Effector memory CD8-positive, alpha-beta T cell (primary cell): ENCODE measurements at regions not wholly inside any gene's neighbourhood (a gene's known extent, or its start where the extent isn't known, plus 50 kb on each side); places are given as distances from the start of the nearest gene placed in this dataset.

Source experiments
- ATAC-seq: fragments of 150-1000 bp; cut with Tn5 transposase; replicated peaks from 2 replicates; pipeline ENCODE4 v1.10.0; 2021; ENCODE audit warnings: mild to moderate bottlenecking, moderate library complexity
- DNase-seq, 3 experiments: peaks; one replicate each; pipeline ENCODE4 v3.0.0; 2021
- H3K27ac Mint-ChIP-seq, 2 donors: one replicate each; pipeline ENCODE4 v1.8.0; 2022; ENCODE audit warnings: mild to moderate bottlenecking in 2 of 2, mixed read lengths in 2 of 2, moderate library complexity in 2 of 2
- H3K27me3 Mint-ChIP-seq, 2 donors: one replicate each; pipeline ENCODE4 v1.8.0; 2022; ENCODE audit warnings: mixed read lengths in 2 of 2
- H3K36me3 Mint-ChIP-seq: one replicate; pipeline ENCODE4 v1.8.0; 2022; ENCODE audit warnings: mild to moderate bottlenecking, moderate library complexity, mixed read lengths; ENCODE audit not compliant: insufficient read depth
- H3K4me1 Mint-ChIP-seq, 2 donors: one replicate each; pipeline ENCODE4 v1.8.0; 2022; ENCODE audit warnings: low read depth in 2 of 2, mixed read lengths in 2 of 2
- H3K4me3 Mint-ChIP-seq, 2 donors: one replicate each; pipeline ENCODE4 v1.8.0; 2022; ENCODE audit warnings: mild to moderate bottlenecking in 2 of 2, mixed read lengths in 2 of 2, moderate library complexity in 2 of 2
- H3K9me3 Mint-ChIP-seq, 2 donors: one replicate each; pipeline ENCODE4 v1.8.0; 2022; ENCODE audit warnings: mixed read lengths in 2 of 2

DNA sequence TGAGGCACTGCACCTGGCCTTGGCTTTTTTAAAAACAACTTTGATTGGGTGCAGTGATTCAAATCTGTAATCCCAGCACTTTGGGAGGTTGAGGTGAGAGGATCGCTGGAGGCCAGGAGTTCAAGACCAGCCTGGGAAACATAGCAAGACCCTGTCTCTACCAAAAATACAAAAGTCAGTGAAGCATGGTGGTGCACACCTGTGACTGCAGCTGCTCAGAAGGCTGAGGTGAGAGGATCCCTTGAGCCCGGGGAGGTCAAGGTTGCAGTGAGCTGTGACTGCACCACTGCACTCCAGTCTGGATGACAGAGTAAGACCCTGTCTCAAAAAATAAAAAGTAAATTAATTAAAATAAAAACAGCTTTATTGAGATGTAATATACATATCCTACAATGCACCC is 84.9 kb downstream of the NPTX2 start:
- Mint-ChIP-seq H3K36me3 (no peaks in the 10 kb centered on the region), H3K9me3 (peaks cover 3 to 5% of the 10 kb centered on the region in 2 donors), H3K4me1 (no peaks in the 10 kb centered on the region), H3K27me3 (peaks cover 20 to 27% of the 10 kb centered on the region in 2 donors), H3K4me3 (no peak overlapping the region), H3K27ac (no peak overlapping the region)
- DNase-seq (no peak), ATAC-seq (no peak)

DNA sequence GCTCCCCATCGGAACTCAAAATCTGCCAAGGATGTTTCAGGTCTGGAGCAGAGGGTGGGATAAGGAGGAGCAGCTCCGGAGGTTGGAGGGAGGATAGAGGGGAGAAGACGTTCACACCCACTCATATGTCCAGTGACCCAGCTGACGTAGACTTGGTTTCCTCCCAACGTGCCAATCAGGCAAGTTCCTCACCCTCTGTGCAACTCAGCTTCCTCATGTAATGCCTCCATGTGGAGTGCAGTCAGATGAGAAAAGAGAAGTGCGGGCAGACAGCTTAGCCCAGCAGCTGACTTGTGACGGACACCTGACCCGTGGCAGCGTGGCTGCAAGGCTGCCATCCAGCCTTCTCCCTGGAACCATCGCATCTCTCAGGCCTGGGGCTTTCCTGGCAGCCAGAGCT is 86.8 kb downstream of the NPTX2 start:
- peaks cover 20 to 29% of the 10 kb centered on the region in 2 donors for H3K27me3 Mint-ChIP-seq
- no peak overlapping the region for H3K27ac Mint-ChIP-seq
- H3K4me1 Mint-ChIP-seq, result no peaks in the 10 kb centered on the region
- H3K4me3 Mint-ChIP-seq, result no peak overlapping the region
- H3K9me3 Mint-ChIP-seq, result no peaks in the 10 kb centered on the region
- no peak for ATAC-seq
- H3K36me3 Mint-ChIP-seq, result no peaks in the 10 kb centered on the region
- no peak for DNase-seq

- Mint-ChIP-seq H3K27ac (no peak overlapping the region), H3K9me3 (no peaks in the 10 kb centered on the region), H3K27me3 (peaks cover 8 to 29% of the 10 kb centered on the region in 2 donors), H3K36me3 (no peaks in the 10 kb centered on the region), H3K4me3 (no peak overlapping the region), H3K4me1 (no peaks in the 10 kb centered on the region)
- DNase-seq, result no peak
- ATAC-seq, result no peak
These were observed 88.5 kb downstream of the NPTX2 start for GRCh38 chr7:98705626-98706025.

GRCh38 chr7:98707076-98707475 is 90.0 kb downstream of the NPTX2 start:
- Mint-ChIP-seq H3K36me3 (no peaks in the 10 kb centered on the region), H3K27me3 (peaks cover 6 to 35% of the 10 kb centered on the region in 2 donors), H3K27ac (no peak overlapping the region), H3K4me1 (no peaks in the 10 kb centered on the region), H3K9me3 (no peaks in the 10 kb centered on the region), H3K4me3 (no peak overlapping the region)
- no peak for ATAC-seq
- no peak for DNase-seq

- no peaks in the 10 kb centered on the region for H3K4me1 Mint-ChIP-seq
These were observed 94.9 kb downstream of the NPTX2 start for GRCh38 chr7:98711945-98712344.

GRCh38 chr7:98713165-98713810 is 96.2 kb downstream of the NPTX2 start:
- H3K36me3 Mint-ChIP-seq, result no peaks in the 10 kb centered on the region
- no peaks in the 10 kb centered on the region for H3K9me3 Mint-ChIP-seq
- H3K4me3 Mint-ChIP-seq, result no peak overlapping the region
- H3K27ac Mint-ChIP-seq, result no peak overlapping the region
- H3K4me1 Mint-ChIP-seq, result no peaks in the 10 kb centered on the region
- H3K27me3 Mint-ChIP-seq, result peaks cover 0 to 6% of the 10 kb centered on the region in 2 donors
- no peak for ATAC-seq
- no peak for DNase-seq

More at GRCh38 chr7:98711945-98712344, 94.9 kb downstream of the NPTX2 start:
- ATAC-seq (no peak), DNase-seq (no peak)
- Mint-ChIP-seq H3K4me3 (no peak overlapping the region), H3K9me3 (no peaks in the 10 kb centered on the region), H3K27ac (no peak overlapping the region), H3K27me3 (peaks cover 0 to 8% of the 10 kb centered on the region in 2 donors), H3K36me3 (no peaks in the 10 kb centered on the region)

GRCh38 chr7:98719396-98719795 is 102.3 kb downstream of the NPTX2 start:
- ATAC-seq, result no peak

DNA sequence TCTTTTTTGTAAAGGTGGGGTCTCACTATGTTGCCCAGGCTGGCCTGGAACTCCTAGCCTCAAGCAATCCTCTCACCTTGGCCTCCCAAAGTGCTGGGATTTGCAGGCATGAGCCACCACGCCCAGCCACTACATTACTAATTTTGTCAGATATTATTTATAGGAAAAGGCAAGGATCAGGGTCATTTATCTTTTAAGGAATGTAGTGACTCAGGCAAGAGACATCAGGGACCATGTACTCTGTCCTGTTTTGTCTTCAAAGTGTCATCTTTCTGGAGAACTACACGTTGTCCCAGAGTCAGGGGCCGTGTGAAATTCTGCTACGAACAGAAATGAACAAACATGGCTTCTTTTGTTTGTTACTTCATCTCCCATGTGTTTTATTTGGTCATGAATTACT is 105.3 kb downstream of the NPTX2 start:
- Mint-ChIP-seq H3K36me3 (no peaks in the 10 kb centered on the region), H3K4me3 (no peak overlapping the region), H3K4me1 (no peaks in the 10 kb centered on the region), H3K9me3 (no peaks in the 10 kb centered on the region), H3K27ac (no peak overlapping the region), H3K27me3 (peaks cover 32 to 50% of the 10 kb centered on the region in 2 donors)
- ATAC-seq (no peak), DNase-seq (no peak)

More at GRCh38 chr7:98719396-98719795, 102.3 kb downstream of the NPTX2 start:
- peaks cover 21 to 41% of the 10 kb centered on the region in 2 donors for H3K27me3 Mint-ChIP-seq
- H3K4me3 Mint-ChIP-seq, result no peak overlapping the region
- H3K36me3 Mint-ChIP-seq, result no peaks in the 10 kb centered on the region
- H3K27ac Mint-ChIP-seq, result no peak overlapping the region
- no peak for DNase-seq
- H3K4me1 Mint-ChIP-seq, result no peaks in the 10 kb centered on the region
- no peaks in the 10 kb centered on the region for H3K9me3 Mint-ChIP-seq

DNA sequence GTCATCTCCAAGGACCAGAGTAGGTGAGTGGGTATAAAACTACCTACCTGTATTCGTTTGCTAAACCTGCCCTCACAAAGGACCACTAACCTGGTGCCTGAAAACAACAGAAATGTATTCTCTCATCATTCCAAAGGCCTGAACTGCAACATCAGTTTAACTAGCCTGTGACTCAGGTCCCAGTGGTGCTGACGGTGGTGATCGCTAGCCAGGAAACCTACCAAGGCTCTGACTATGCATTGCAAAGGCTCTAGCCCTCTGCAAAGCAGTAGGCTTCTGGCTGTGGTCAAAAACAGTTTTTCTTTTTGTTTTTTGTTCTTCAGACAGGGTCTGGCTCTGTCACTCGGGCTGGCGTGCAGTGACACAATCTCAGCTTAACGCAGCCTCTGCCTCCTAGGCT is 107.5 kb downstream of the NPTX2 start:
- Mint-ChIP-seq H3K36me3 (no peaks in the 10 kb centered on the region), H3K4me1 (no peaks in the 10 kb centered on the region), H3K9me3 (no peaks in the 10 kb centered on the region), H3K4me3 (no peak overlapping the region), H3K27me3 (peaks cover 40 to 57% of the 10 kb centered on the region in 2 donors), H3K27ac (no peak overlapping the region)
- ATAC-seq, result no peak
- DNase-seq, result no peak

GRCh38 chr7:98727146-98727709 is 110.1 kb downstream of the NPTX2 start:
- no peaks in the 10 kb centered on the region for H3K9me3 Mint-ChIP-seq
- H3K4me1 Mint-ChIP-seq, result no peaks in the 10 kb centered on the region
- no peak for DNase-seq
- H3K27me3 Mint-ChIP-seq, result peaks cover 26 to 51% of the 10 kb centered on the region in 2 donors
- H3K27ac Mint-ChIP-seq, result no peak overlapping the region
- ATAC-seq, result no peak
- no peak overlapping the region for H3K4me3 Mint-ChIP-seq
- no peaks in the 10 kb centered on the region for H3K36me3 Mint-ChIP-seq

- Mint-ChIP-seq H3K36me3 (no peaks in the 10 kb centered on the region), H3K9me3 (no peaks in the 10 kb centered on the region), H3K4me1 (peaks cover 0 to 2% of the 10 kb centered on the region in 2 donors), H3K4me3 (no peak overlapping the region), H3K27me3 (peaks cover 25 to 43% of the 10 kb centered on the region in 2 donors), H3K27ac (no peak overlapping the region)
- DNase-seq, result no peak
- no peak for ATAC-seq
These were observed 111.5 kb downstream of the NPTX2 start for GRCh38 chr7:98728555-98728954.

DNA sequence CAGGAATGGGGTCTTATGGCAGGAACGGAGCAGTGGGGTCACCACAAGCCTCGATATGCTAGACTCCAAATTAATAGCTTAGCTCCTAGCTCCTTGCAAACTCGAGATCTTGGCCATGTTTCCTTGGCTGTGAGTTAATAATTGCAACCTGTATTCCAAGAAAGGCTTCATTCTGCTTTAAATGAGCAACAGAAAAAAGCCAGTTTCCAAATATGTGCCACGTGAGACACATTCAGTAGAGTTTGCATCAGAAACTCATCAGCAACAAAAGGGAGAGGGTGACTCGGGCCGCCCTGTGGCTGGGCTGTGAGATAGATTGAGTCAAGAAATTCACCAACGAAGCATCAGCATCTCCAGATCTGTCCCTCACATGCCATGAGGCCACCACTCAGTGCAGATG is 112.0 kb downstream of the NPTX2 start:
- Mint-ChIP-seq H3K36me3 (no peaks in the 10 kb centered on the region), H3K4me3 (no peak overlapping the region), H3K9me3 (no peaks in the 10 kb centered on the region), H3K27ac (no peak overlapping the region), H3K27me3 (peaks cover 25 to 43% of the 10 kb centered on the region in 2 donors), H3K4me1 (peaks cover 0 to 2% of the 10 kb centered on the region in 2 donors)
- no peak for ATAC-seq
- no peak for DNase-seq

- Mint-ChIP-seq H3K4me1 (peaks cover 0 to 2% of the 10 kb centered on the region in 2 donors), H3K27ac (no peak overlapping the region), H3K4me3 (no peak overlapping the region)
These were observed 113.2 kb downstream of the NPTX2 start for GRCh38 chr7:98730326-98730725.

GRCh38 chr7:98731651-98732050 is 114.6 kb downstream of the NPTX2 start:
- Mint-ChIP-seq H3K9me3 (no peaks in the 10 kb centered on the region), H3K27ac (no peak overlapping the region), H3K36me3 (no peaks in the 10 kb centered on the region), H3K27me3 (peaks cover 20 to 41% of the 10 kb centered on the region in 2 donors), H3K4me1 (peaks cover 0 to 2% of the 10 kb centered on the region in 2 donors), H3K4me3 (no peak overlapping the region)
- ATAC-seq (no peak), DNase-seq (no peak)

More at GRCh38 chr7:98730326-98730725, 113.2 kb downstream of the NPTX2 start:
- H3K9me3 Mint-ChIP-seq, result no peaks in the 10 kb centered on the region
- no peak for ATAC-seq
- peaks cover 22 to 43% of the 10 kb centered on the region in 2 donors for H3K27me3 Mint-ChIP-seq
- no peak for DNase-seq
- H3K36me3 Mint-ChIP-seq, result no peaks in the 10 kb centered on the region
